ENCODE measurements at regions not wholly inside any gene's neighbourhood (a gene's known extent, or its start where the extent isn't known, plus 50 kb on each side); places are given as distances from the start of the nearest gene placed in this dataset.

DNA sequence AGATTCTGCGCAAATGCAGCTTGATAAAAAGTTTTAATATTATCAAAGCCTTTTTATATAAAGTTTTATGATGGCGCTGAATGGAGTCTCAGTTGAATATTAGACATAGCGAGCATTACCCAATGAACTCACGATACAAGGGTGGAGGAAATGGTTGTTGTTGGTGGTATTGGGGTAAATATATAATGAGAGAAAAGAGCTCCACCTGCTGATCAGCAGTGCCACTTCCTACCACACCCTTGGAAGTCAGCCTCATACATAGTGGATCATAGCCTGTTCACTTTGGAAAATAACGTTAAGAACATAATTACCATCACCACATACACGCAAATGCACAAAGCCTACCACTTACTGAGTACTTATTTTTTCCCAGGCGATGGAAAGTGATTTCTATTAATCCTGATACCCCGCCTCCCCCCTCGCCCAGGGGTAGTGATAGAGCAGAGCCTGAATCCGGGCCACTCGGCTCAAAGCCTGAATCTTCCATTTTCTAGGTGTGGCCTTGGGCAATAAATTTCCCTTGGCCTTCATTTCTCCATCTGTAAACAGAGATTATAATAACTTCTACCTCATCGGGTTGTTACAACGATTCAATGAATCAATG is 358.3 kb downstream of the KLF5 start:
- DNase-seq: no peak

DNA sequence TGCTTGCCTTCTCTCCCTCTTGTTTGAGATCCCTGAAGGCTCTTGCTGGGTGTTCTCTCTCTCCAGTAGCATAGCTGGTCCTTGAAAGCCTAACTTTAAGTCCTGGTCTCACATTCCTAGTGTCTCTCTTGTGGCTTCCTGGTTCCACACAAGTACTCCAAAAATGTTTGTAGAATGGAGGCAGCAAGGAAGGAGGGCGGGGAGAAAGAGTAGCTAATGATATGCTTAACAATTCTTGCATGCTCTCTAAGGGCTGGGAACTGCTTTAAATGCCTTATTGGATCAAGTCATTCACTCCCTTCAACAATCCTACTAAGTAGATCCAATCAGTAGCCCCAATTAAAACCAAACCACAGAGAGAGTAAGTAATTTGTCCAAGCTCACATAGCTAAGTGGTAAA is 357.3 kb downstream of the KLF5 start:
- DNase-seq: no peak

- DNase-seq: no peak
These were observed 354.9 kb downstream of the KLF5 start for GRCh38 chr13:73413656-73414055.

DNA sequence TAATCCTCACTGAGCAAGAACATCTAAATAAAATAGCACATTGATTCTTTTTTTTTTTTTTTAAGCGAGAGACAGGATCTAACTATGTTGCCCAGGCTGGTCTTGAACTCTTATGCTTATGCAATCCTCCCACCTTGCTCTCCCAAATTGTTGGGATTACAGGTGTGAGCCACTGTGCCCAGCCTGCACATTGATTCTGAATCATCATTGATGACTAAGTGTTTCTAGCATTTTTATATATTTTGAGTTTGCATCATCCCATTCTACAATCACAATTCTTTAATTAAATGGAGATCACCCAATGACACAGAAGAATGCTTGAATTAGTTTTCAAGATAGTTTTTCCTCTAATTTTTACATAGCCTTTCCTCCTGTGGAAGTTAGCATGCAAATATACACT is 354.1 kb downstream of the KLF5 start:
- no peak for DNase-seq

DNA sequence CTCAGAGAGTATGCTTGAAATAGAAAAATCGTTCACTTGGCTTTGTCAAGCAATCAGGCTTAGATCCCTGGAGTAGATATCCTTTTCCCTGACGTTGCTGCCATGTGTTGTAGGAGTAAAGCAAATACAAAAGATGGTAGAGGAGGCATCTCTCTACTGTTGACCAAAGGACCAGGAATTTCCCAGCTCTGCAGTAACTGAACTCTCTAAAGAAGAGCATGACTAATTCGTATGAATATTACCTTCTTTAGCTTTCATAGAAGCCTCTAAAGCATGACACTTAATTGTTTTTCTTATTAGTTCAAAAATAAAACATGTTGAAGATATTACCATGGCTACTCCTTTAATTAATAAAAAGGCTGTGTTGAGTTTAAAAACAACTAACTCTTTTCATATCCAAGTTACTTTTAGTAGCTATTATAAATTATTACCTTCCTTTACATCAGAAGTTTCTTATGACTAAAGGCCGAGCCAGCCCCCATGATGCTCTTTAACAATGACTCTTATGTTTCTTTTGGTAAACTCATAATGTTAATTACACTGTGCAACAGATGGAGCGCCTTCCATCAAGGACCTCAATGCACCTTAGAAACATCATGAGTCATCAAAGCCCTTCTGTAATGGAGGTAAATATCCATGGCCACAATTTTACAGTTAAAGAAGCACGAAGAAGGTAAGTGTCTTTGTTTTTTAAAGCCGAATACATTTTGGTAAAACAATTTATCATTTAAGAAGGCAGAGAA is 352.4 kb downstream of the KLF5 start:
- no peak for DNase-seq

- no peak for DNase-seq
These were observed 347.6 kb downstream of the KLF5 start for GRCh38 chr13:73406454-73406853.

- DNase-seq: no peak
These were observed 345.8 kb downstream of the KLF5 start for GRCh38 chr13:73404581-73404980.

DNA sequence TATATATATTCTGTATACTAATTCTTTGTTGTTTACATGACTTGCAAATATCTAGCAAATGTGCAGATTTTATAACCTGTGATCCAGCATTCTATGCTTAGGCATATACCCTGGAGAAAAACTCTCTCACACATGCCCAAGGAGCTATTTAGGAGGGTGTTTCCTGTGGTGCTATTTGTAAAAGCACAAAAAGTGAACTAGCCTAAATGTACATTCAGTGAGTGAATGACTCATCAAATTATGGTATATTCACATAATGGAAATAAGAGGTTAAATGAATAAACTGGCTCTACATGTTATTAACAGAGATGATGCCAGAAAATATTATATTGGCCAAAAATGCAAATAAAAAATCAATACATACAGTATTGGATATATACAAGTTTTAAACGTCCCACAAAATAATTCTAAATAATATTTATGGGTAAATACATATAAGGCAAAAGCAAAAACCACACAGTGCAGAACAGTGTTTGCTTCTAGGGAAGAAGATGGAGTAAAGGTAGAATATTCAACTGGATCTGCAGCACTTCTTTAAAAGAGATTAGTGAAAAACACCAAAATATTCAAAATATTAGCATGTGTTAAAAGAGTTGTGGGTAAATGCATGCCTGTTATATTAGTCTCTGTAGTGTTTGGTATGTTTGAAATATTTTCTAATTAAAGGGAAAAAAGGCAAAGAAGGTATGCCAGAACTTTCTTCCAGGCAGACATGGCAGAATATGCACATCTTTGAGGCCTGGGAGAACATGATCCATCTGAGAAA is 344.7 kb downstream of the KLF5 start:
- no peak for DNase-seq

GRCh38 chr13:73401769-73402168 is 343.0 kb downstream of the KLF5 start:
- DNase-seq: no peak

DNA sequence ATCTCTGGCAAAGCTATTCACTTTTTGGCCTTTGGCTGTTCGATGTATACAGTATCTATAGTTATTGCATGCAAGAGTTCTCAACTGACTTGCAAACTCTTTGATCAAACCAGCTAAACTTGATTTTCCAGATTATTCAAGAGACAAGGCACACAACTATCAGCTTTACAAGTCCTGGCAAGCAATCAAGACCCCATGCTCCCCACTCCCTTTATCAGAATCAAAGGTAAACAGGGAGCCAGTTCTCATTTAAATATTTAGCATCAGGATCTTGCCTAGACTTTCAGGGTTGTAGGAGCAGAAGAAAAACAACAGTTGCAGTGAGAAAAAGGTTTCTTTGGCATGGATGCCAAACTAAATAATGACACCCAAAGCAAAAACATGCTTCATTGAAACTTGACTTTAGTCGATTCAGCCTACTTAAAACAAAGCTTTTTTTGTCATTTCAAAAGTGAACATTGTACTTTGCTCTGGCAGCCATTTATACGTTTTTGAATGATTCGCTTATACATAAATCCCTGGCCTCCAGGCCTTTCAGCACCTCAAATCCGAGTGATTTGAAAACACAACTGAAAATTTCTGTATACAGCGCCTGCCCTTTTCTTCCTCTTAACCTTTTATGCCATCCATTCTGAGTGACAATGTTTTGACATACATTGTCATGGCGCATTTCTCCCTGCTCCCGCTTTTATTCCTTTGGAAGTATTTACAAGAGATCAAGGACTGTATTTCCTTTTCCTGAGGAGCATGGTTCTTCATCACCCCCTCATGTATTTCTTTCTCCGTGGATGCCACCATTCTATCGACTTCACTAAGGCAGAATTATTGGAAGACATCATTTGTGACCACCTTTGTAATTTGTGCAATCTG is 340.8 kb downstream of the KLF5 start:
- DNase-seq: no peak

DNA sequence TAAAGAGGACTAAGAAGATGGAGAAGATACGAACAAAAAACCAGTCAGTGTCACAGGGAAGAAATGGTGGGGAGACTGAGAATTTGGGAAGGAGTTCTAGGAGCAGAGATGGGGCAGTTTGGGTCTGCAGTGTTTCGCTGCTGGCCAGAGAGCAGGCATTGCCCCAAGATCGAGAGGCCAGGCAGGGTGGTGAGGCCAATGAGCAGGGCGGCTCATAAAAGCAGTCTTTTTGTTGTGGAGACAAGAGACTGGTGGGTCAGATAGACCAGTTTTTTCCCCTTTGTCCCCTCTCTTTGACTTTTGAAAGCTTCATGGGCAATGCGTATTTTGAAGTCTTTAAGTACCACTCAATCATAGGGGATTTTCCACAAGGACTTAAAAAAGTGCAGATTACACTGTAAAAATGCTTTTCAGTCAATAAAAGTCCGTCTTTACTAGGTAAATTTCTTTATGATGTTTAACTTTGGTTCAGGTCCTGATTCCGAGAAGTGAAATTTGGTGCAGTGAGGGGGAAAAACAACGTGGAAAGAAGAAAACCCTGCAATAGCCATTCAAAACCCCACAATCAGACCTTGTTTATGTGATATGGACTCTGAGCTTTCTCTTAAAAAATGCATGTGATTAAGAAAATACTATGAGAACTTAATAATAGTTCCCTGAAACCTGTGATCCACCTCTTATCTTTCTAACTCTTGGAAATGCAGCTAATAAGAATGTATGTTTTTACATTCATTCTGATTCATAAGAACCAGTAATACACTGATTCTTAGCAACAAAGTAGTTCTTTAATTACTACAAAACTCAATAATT is 338.9 kb downstream of the KLF5 start:
- DNase-seq: no peak

DNA sequence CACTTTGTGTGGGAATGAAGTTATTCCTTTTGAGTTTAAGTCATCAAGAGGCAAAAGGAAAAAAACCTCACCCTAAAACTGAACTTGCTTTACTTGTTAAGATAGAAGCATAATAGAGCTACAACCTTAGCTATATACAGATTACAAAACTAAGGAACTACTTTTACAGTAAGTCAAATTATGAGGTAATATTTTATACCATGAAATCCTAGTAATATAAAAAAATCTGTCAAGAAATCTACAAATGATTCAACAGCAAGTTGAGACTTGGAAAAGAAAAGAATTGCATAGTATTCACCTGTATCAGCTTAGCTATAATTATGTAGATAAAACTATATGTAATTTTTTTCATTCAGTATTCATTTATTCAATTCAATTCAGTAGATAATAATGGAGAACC is 335.3 kb downstream of the KLF5 start:
- no peak for DNase-seq

DNA sequence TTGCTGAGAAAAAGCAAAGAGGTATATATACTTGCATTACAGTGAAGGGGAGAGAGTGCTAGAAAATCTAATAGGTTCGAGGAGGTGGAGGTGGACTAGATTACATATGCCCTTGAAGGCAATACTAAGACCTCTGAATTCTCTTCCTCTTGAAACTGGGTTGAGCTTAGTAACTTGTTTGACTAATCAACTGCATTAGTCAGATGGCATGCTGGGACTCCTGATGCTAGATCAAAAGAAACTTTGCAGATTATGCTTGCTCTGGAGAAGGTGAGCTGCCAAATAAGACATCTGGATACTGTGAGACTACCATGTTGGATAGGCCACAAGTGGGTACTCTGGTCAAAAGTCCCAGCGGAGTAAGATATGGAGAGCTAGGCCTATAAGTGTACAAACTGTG is 331.3 kb downstream of the KLF5 start:
- no peak for DNase-seq

- DNase-seq: no peak
These were observed 329.8 kb downstream of the KLF5 start for GRCh38 chr13:73388586-73388985.

DNA sequence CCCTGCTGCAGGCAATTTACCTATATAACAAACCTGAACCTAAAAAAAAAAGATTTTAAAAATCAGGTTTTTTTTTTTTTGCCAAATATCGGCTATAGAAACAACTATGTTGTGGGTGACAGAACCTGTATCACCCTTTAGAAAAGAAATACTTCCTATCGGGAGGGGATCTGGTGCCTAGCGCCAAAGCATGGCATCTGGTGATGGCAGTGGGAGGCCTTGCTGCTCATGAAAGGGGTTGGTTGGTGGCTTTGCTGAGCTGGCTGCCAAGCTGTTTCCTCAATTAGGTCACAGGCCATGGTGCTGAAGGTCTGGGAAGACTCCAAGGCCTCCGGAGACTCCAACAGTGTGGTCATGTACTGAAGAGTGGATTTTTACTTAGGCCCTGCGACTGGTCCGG is 328.5 kb downstream of the KLF5 start:
- DNase-seq: no peak

- DNase-seq: no peak
These were observed 327.0 kb downstream of the KLF5 start for GRCh38 chr13:73385848-73386247.

DNA sequence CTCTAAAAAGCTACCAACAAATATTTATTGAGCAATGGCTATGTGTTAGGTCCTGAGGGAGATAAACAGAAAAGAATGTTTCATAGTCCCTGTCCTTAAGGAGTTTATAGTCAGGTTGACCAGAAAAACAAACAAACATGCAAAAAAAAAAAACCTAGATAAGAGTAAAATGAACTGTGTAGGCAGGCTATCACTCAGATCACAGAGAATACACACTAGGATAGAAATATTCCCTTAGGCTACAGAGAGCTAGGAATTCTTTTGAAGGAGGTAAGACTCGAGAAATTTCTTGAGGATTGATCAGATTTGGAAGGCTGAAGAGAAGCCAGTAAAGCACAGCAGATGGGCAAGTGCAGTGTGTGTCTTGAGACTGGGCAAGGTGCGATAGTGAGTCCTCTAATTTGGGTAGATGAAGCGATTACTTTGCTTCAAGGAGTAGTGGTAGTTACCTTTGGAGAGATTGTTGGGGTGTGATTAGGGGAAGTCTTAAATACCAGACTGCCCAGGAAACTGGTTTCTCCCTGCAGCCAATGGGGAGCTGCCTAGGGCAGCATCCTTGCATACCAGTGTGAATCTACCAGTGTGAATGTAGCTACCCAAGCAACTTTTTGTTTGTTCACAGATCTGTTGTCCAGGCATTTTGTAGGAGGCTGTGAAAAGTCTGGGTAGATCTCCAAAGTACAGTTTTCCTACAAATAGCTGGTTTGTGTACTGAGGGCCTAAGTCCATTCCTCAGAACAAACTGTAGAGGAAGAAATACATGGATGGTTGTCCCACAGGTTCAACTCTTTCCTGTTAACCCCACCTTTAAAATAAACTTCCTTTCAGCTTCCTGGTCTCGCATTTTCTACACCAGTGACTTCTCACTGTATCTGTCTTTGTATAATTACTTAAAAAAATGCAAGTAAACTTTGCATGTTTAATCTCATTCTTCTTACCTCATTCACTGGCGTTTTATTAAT is 314.1 kb downstream of the KLF5 start:
- no peak for DNase-seq

DNA sequence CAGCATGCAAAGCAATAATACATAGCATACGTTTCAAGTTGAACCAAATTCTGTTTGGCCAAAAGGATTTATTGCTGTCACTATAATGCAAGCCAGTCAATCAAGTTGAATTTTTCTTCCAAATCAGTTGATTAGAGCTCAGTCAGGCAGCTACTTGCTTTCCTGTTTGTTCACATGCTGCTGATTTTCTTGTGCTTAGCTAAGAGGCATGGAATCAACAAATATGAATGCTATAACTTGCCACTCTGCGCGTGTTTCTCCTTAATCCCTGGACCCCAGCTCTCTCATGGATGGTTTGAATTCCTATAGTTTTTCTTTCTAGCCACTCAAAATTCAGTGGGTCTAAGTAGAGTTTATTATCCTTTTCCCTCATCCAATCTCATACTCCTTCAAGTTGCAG is 311.3 kb downstream of the KLF5 start:
- DNase-seq: no peak

GRCh38 chr13:73369095-73369494 is 310.3 kb downstream of the KLF5 start:
- DNase-seq: no peak

- DNase-seq: no peak
These were observed 309.8 kb downstream of the KLF5 start for GRCh38 chr13:73368608-73369007.

GRCh38 chr13:73367886-73368285 is 309.1 kb downstream of the KLF5 start:
- DNase-seq: no peak

Data from stimulated activated naive CD4-positive, alpha-beta T cell treated with Interleukin-2 at 50 U/mL for 16 hours (primary cell).